ENCODE measurements at regions not wholly inside any gene's neighbourhood (a gene's known extent, or its start where the extent isn't known, plus 50 kb on each side); places are given as distances from the start of the nearest gene placed in this dataset.

GRCh38 chr3:189071446-189071845, 100.3 kb upstream of the TPRG1 start:
- Mint-ChIP-seq H3K9me3 (peaks cover 0 to 9% (median under 1%) of the 10 kb centered on the region in 5 donors), H3K27ac (peak overlapping the region in 1 of 8 donors; percentile 36), H3K4me1 (peaks cover 4 to 10% (median 6%) of the 10 kb centered on the region in 3 donors), H3K4me3 (no peak overlapping the region), H3K27me3 (no peaks in the 10 kb centered on the region), H3K36me3 (peaks cover 0 to 9% (median 0%) of the 10 kb centered on the region in 3 donors)
- Histone ChIP-seq H3K27me3 (ENCODE audit: insufficient read depth, low read length, poor library complexity, severe bottlenecking) (no peaks in the 10 kb centered on the region), H3K9me3 (ENCODE audit: low read length) (no peaks in the 10 kb centered on the region), H3K4me1 (ENCODE audit: insufficient read depth, low read length) (no peaks in the 10 kb centered on the region), H3K27ac (ENCODE audit: low read depth, low read length) (no peak overlapping the region), H3K36me3 (ENCODE audit: insufficient read depth, low read length) (no peaks in the 10 kb centered on the region), H3K4me3 (ENCODE audit: low read length) (no peak overlapping the region)
- DNase-seq, result no peak
- ChIA-PET POLR2A (no interaction called here), CTCF (interaction anchor here (0.9 to 1.6 kb wide), 6 partner anchors 29 to 1331 kb away, joined by 4 to 5 read pairs (median 4); partner anchors contain the start of gene BCL6)

GRCh38 chr3:189076449-189076848, 95.3 kb upstream of the TPRG1 start:
- Histone ChIP-seq H3K27me3 (ENCODE audit: insufficient read depth, low read length, poor library complexity, severe bottlenecking) (no peaks in the 10 kb centered on the region), H3K9me3 (ENCODE audit: low read length) (no peaks in the 10 kb centered on the region), H3K4me3 (ENCODE audit: low read length) (no peak overlapping the region), H3K27ac (ENCODE audit: low read depth, low read length) (no peak overlapping the region), H3K4me1 (ENCODE audit: insufficient read depth, low read length) (no peaks in the 10 kb centered on the region), H3K36me3 (ENCODE audit: insufficient read depth, low read length) (no peaks in the 10 kb centered on the region)
- H3K27ac Mint-ChIP-seq, result no peak overlapping the region
- POLR2A ChIA-PET, result no interaction called here
- DNase-seq, result no peak
- no peaks in the 10 kb centered on the region for H3K9me3 Mint-ChIP-seq
- H3K4me3 Mint-ChIP-seq, result no peak overlapping the region
- CTCF ChIA-PET, result no interaction called here
- no peaks in the 10 kb centered on the region for H3K27me3 Mint-ChIP-seq
- no peaks in the 10 kb centered on the region for H3K36me3 Mint-ChIP-seq
- H3K4me1 Mint-ChIP-seq, result peaks cover 4 to 7% (median 4%) of the 10 kb centered on the region in 3 donors

GRCh38 chr3:189080745-189081144, 91.0 kb upstream of the TPRG1 start:
- no peak overlapping the region for H3K4me3 Mint-ChIP-seq
- H3K27ac Mint-ChIP-seq, result no peak overlapping the region
- no peaks in the 10 kb centered on the region for H3K9me3 Mint-ChIP-seq
- no peaks in the 10 kb centered on the region for H3K36me3 ChIP-seq (ENCODE audit: insufficient read depth, low read length)
- POLR2A ChIA-PET, result no interaction called here
- no peak overlapping the region for H3K27ac ChIP-seq (ENCODE audit: low read depth, low read length)
- no peaks in the 10 kb centered on the region for H3K4me1 ChIP-seq (ENCODE audit: insufficient read depth, low read length)
- no peaks in the 10 kb centered on the region for H3K27me3 ChIP-seq (ENCODE audit: insufficient read depth, low read length, poor library complexity, severe bottlenecking)
- DNase-seq, result no peak
- no peak overlapping the region for H3K4me3 ChIP-seq (ENCODE audit: low read length)
- no peaks in the 10 kb centered on the region for H3K4me1 Mint-ChIP-seq
- no peaks in the 10 kb centered on the region for H3K9me3 ChIP-seq (ENCODE audit: low read length)
- CTCF ChIA-PET, result interaction anchor here (1.3 kb wide), 2 partner anchors 18 to 39 kb away, joined by 3 to 4 read pairs; no protein-coding TSS in a partner anchor
- H3K27me3 Mint-ChIP-seq, result no peaks in the 10 kb centered on the region
- no peaks in the 10 kb centered on the region for H3K36me3 Mint-ChIP-seq

- CTCF ChIA-PET, result no interaction called here
- Histone ChIP-seq H3K36me3 (ENCODE audit: insufficient read depth, low read length) (no peaks in the 10 kb centered on the region), H3K27ac (ENCODE audit: low read depth, low read length) (no peak overlapping the region), H3K27me3 (ENCODE audit: insufficient read depth, low read length, poor library complexity, severe bottlenecking) (no peaks in the 10 kb centered on the region), H3K4me3 (ENCODE audit: low read length) (no peak overlapping the region), H3K9me3 (ENCODE audit: low read length) (no peaks in the 10 kb centered on the region), H3K4me1 (ENCODE audit: insufficient read depth, low read length) (no peaks in the 10 kb centered on the region)
- Mint-ChIP-seq H3K4me1 (no peaks in the 10 kb centered on the region), H3K9me3 (peaks cover 0 to 2% (median 0%) of the 10 kb centered on the region in 5 donors), H3K27me3 (peaks cover 0 to 1% of the 10 kb centered on the region in 2 donors), H3K4me3 (no peak overlapping the region), H3K36me3 (peaks cover 0 to 2% (median 0%) of the 10 kb centered on the region in 3 donors), H3K27ac (no peak overlapping the region)
- no peak for DNase-seq
- POLR2A ChIA-PET, result no interaction called here
Measured at GRCh38 chr3:189082666-189083427, 88.9 kb upstream of the TPRG1 start.

GRCh38 chr3:189084620-189085019, 87.2 kb upstream of the TPRG1 start:
- no peak for DNase-seq
- Histone ChIP-seq H3K4me3 (ENCODE audit: low read length) (no peak overlapping the region), H3K9me3 (ENCODE audit: low read length) (no peaks in the 10 kb centered on the region), H3K27ac (ENCODE audit: low read depth, low read length) (no peak overlapping the region), H3K36me3 (ENCODE audit: insufficient read depth, low read length) (no peaks in the 10 kb centered on the region), H3K27me3 (ENCODE audit: insufficient read depth, low read length, poor library complexity, severe bottlenecking) (no peaks in the 10 kb centered on the region), H3K4me1 (ENCODE audit: insufficient read depth, low read length) (no peaks in the 10 kb centered on the region)
- no peak overlapping the region for H3K27ac Mint-ChIP-seq
- CTCF ChIA-PET, result no interaction called here
- H3K27me3 Mint-ChIP-seq, result peaks cover 0 to 1% of the 10 kb centered on the region in 2 donors
- H3K4me3 Mint-ChIP-seq, result no peak overlapping the region
- H3K36me3 Mint-ChIP-seq, result peaks cover 0 to 4% (median 0%) of the 10 kb centered on the region in 3 donors
- H3K4me1 Mint-ChIP-seq, result no peaks in the 10 kb centered on the region
- POLR2A ChIA-PET, result no interaction called here
- H3K9me3 Mint-ChIP-seq, result peaks cover 0 to 4% (median 0%) of the 10 kb centered on the region in 5 donors

DNA sequence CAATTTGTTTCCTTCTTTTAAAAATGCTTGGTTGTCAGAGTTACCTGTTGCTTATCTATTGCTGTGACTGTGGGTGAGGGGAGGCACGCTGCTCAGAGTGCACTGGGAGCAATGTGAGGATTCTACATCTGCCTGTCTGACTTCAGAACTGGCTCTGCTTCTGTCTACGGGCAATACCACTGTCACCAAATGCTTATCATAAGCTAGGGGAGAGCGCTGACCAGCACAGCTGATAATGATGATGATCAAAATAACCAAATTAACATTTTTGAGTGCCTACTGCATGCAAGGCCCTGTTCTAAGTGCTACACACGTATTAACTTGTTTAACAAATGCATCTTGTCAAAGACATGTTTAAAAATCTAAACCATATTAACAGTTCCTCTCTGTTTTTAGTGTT, 79.2 kb upstream of the TPRG1 start:
- no peaks in the 10 kb centered on the region for H3K4me1 Mint-ChIP-seq
- Histone ChIP-seq H3K36me3 (ENCODE audit: insufficient read depth, low read length) (no peaks in the 10 kb centered on the region), H3K27ac (ENCODE audit: low read depth, low read length) (no peak overlapping the region), H3K9me3 (ENCODE audit: low read length) (no peaks in the 10 kb centered on the region), H3K4me1 (ENCODE audit: insufficient read depth, low read length) (no peaks in the 10 kb centered on the region), H3K27me3 (ENCODE audit: insufficient read depth, low read length, poor library complexity, severe bottlenecking) (no peaks in the 10 kb centered on the region), H3K4me3 (ENCODE audit: low read length) (no peak overlapping the region)
- H3K9me3 Mint-ChIP-seq, result peaks cover 0 to 4% (median 0%) of the 10 kb centered on the region in 5 donors
- no peak overlapping the region for H3K27ac Mint-ChIP-seq
- no peak for DNase-seq
- no peak overlapping the region for H3K4me3 Mint-ChIP-seq
- POLR2A ChIA-PET, result no interaction called here
- H3K27me3 Mint-ChIP-seq, result peaks cover 1 to 4% of the 10 kb centered on the region in 2 donors
- H3K36me3 Mint-ChIP-seq, result peaks cover 0 to 7% (median 0%) of the 10 kb centered on the region in 3 donors
- CTCF ChIA-PET, result no interaction called here

- Mint-ChIP-seq H3K4me3 (no peak overlapping the region), H3K27me3 (peaks cover 0 to 4% of the 10 kb centered on the region in 2 donors), H3K9me3 (no peaks in the 10 kb centered on the region), H3K27ac (no peak overlapping the region), H3K36me3 (peaks cover 0 to 3% (median 0%) of the 10 kb centered on the region in 3 donors), H3K4me1 (no peaks in the 10 kb centered on the region)
- CTCF ChIA-PET, result no interaction called here
- H3K4me3 ChIP-seq (ENCODE audit: low read length), result no peak overlapping the region
- H3K27ac ChIP-seq (ENCODE audit: low read depth, low read length), result no peak overlapping the region
- no peaks in the 10 kb centered on the region for H3K4me1 ChIP-seq (ENCODE audit: insufficient read depth, low read length)
- H3K27me3 ChIP-seq (ENCODE audit: insufficient read depth, low read length, poor library complexity, severe bottlenecking), result no peaks in the 10 kb centered on the region
- no peak for DNase-seq
- POLR2A ChIA-PET, result no interaction called here
- H3K9me3 ChIP-seq (ENCODE audit: low read length), result no peaks in the 10 kb centered on the region
- no peaks in the 10 kb centered on the region for H3K36me3 ChIP-seq (ENCODE audit: insufficient read depth, low read length)
Measured at GRCh38 chr3:189094539-189094938, 77.2 kb upstream of the TPRG1 start.

DNA sequence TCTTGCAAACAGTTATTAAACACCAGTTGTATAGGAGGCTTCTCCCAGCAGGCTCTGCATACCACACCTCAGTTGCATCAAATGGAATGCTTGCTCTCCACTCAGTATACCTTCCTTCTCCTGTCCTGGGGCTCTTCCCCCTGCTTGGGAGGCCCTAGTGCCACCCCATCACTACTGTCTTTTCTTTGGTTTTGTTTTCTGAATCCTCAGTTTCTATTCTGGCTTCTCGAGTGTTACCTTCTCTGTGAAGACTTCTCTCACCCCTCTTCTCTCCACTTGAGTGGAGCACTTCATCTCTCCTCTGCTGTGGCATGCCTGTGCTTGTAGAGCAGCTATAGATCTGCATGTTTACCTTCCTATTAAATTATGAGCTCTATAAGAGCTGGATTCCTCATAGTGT, 75.7 kb upstream of the TPRG1 start:
- no peak overlapping the region for H3K4me3 Mint-ChIP-seq
- H3K36me3 ChIP-seq (ENCODE audit: insufficient read depth, low read length), result no peaks in the 10 kb centered on the region
- H3K4me1 ChIP-seq (ENCODE audit: insufficient read depth, low read length), result no peaks in the 10 kb centered on the region
- H3K9me3 ChIP-seq (ENCODE audit: low read length), result no peaks in the 10 kb centered on the region
- H3K27ac ChIP-seq (ENCODE audit: low read depth, low read length), result no peak overlapping the region
- peaks cover 0 to 3% (median 0%) of the 10 kb centered on the region in 3 donors for H3K36me3 Mint-ChIP-seq
- peaks cover 0 to 4% of the 10 kb centered on the region in 2 donors for H3K27me3 Mint-ChIP-seq
- DNase-seq, result no peak
- no peak overlapping the region for H3K4me3 ChIP-seq (ENCODE audit: low read length)
- H3K27ac Mint-ChIP-seq, result peak overlapping the region in 1 of 8 donors; percentile 12
- ChIA-PET CTCF (no interaction called here), POLR2A (no interaction called here)
- no peaks in the 10 kb centered on the region for H3K4me1 Mint-ChIP-seq
- no peaks in the 10 kb centered on the region for H3K9me3 Mint-ChIP-seq
- H3K27me3 ChIP-seq (ENCODE audit: insufficient read depth, low read length, poor library complexity, severe bottlenecking), result no peaks in the 10 kb centered on the region
